GM13977 (cell line): ENCODE measurements at regions not wholly inside any gene's neighbourhood (a gene's known extent, or its start where the extent isn't known, plus 50 kb on each side); places are given as distances from the start of the nearest gene placed in this dataset.
"Not testable (repeated sequence)": the region's sequence is repeated elsewhere in the genome, so short reads cannot be mapped to it uniquely, and the experiment has no call there.

Experiments
- DNase-seq: peaks from one replicate; pipeline ENCODE4 v3.0.0; 2012; ENCODE audit warnings: low spot score
- CTCF ChIP-seq: IDR thresholded peaks from 2 replicates; pipeline ENCODE4 v1.5.1; 2012; ENCODE audit warnings: mild to moderate bottlenecking, control low read depth; ENCODE audit not compliant: insufficient read depth; ENCODE audit errors: extremely low read depth, missing control alignments
- in situ Hi-C: fragments of 300-500 bp; cut with MboI; formaldehyde crosslinking; loops from one replicate; pipeline ENCODE4 v1.12.0; 2022; ENCODE audit warnings: low sequenced_read_pairs, low pct_unique_long_range_greater_than_20kb, mixed read lengths, inconsistent platforms; ENCODE audit not compliant: unreplicated experiment

- no peak for DNase-seq
- TF ChIP-seq CTCF = no peak
- in situ Hi-C loops = no loop called here
These were observed 317.5 kb downstream of the RAPGEF2 start for GRCh38 chr4:159420162-159421057.

- in situ Hi-C loops, DNase-seq: not testable (repeated sequence)
These were observed 318.2 kb downstream of the RAPGEF2 start for GRCh38 chr4:159421058-159421419.

- no peak for DNase-seq
- no peak for TF ChIP-seq CTCF
- in situ Hi-C loops = no loop called here
These were observed 319.1 kb downstream of the RAPGEF2 start for GRCh38 chr4:159422019-159422418.

- no peak for DNase-seq
- no peak for TF ChIP-seq CTCF
- in situ Hi-C loops = no loop called here
These were observed 319.7 kb downstream of the RAPGEF2 start for GRCh38 chr4:159422626-159423025.

GRCh38 chr4:159425737-159426305 is 322.9 kb downstream of the RAPGEF2 start:
- in situ Hi-C loops = loop anchor here (25.0 kb wide), 2 partner anchors 239 to 689 kb away; no protein-coding TSS in a partner anchor
- no peak for DNase-seq
- no peak for TF ChIP-seq CTCF

DNA sequence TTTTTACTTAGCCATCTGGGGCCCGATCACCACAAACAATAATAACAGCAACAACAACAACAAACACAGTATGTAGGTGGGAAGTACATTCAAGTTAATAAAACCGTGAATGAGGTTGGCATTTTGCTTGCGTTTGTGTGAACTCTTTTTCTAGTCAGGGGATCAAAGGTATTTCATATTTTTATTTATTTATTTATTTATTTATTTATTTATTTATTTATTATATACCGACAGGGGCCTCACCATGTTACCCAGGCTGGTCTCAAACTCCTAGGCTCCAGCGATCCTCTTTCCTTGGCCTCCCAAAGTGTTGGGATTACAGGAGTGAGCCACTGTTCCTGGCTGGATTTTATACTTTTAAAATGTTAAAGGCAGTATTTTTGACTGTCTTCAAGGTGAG is 325.4 kb downstream of the RAPGEF2 start:
- TF ChIP-seq CTCF = no peak
- DNase-seq = no peak
- in situ Hi-C loops = loop anchor here (25.0 kb wide), 2 partner anchors 241 to 691 kb away; no protein-coding TSS in a partner anchor
